HG03575 (cell line): ENCODE measurements at regions not wholly inside any gene's neighbourhood (a gene's known extent, or its start where the extent isn't known, plus 50 kb on each side); places are given as distances from the start of the nearest gene placed in this dataset.

Source experiments
- ATAC-seq: cut with Tn5 transposase; IDR thresholded peaks from one replicate; pipeline ENCODE4 v1.9.1; 2021; ENCODE audit not compliant: unreplicated experiment, insufficient number of reproducible peaks, low FRiP score; ENCODE audit errors: extremely low read depth

DNA sequence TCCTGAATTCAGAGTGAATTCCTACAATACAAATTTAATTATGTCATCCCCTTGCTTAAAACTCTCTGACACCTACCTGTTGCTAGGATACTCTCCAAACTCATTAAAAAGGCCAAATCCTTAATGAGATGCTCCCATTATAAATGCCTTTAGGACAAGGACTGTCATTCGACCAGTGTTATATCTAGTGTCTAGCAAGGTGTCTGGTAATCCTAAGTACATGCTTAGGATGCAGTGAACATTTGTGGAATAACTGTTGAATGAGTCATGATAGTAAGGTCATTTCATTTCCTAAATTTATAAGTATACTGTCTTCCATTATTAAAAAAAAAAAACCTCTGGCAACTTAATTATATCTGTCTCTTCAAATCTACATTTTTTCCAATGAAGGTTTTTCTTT, 588.9 kb upstream of the NRXN1 start:
- no peak for ATAC-seq

DNA sequence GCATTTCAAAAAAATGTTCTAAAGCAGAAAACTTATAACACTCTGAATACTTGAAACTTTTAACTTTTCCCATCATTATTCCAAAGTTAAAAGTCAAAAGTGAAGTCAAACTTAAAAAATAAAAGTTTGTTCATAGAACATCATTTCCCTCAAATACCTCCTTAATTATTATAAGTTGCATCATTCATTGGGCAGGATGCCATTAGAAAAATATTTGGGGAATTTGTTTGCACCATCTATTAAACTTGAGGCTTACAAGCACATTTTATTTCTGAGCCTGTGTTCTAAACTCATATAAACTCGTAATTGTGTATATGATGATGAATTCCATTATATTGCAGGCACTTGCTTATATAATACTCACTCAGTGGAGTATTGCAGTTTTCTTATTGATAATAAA, 588.0 kb upstream of the NRXN1 start:
- no peak for ATAC-seq

DNA sequence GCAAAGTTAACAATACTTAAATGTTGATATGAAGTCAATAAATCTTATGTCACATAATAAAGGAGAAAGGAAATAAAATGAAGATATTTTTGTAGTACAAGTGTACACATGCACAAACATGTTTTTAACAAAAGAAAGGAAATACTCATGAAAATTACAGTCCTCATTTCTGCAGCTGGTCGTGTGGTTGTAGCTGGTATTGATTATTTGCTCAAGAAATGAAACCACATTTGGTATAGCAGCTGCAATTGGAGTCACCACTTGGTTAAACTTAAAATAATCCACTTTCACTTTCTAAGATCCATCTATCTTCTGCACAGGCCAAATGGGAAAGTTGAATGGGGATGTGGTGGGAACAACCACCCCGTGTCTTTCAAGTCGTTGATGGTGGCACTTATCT, 580.5 kb upstream of the NRXN1 start:
- ATAC-seq: no peak

DNA sequence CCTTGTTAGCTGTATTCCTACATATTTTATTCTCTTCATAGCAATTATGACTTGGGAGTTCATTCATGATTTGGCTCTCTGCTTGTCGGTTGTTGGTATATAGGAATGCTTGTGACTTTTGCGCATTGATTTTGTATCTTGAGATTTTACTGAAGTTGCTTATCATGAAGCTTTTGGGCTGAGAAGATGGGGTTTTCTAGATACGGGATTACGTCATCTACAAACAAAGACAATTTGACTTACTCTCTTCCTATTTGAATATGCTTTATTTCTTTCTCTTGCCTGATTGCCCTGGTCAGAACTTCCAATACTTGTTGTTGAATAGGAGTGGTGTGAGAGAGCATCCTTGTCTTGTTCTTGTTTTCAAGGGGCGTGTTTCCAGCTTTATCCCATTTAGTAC, 569.8 kb upstream of the NRXN1 start:
- no peak for ATAC-seq

DNA sequence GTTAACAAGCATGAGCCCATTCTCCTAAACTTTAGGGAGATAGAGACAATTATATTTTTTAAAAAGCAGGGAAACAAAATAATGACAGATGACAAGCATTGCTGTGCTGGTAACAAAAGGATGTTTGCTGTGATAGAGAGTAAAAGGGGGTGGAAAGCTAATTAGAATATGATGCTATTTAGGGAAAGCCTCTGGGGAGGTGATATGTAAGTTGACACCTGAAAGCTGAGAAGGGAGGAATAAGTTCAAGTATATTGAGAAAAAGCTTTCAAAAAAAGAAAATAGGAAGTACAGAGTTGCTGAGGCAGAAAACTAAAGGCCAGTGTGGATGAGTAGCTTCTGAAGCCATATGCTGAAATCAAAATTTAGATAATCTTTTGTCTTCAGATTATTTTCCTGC, 565.2 kb upstream of the NRXN1 start:
- no peak for ATAC-seq

DNA sequence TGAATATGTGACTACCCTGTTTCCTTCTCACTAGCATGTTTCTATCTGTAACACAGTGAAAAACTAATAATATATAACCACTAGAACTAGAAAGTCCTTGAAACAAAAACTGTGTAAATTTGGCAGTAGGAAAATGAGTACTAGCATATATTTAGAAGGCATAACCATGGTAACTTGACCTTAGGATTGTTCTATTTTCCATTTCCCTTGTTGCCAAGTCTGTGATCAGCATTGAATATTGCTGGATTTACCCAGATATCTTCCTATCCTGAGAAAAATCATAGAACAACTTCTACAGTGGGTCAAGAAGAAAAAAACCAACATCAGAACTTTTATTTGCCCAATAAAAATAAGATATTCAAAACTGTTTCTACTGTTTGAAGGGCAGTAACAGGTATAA, 563.9 kb upstream of the NRXN1 start:
- ATAC-seq: no peak

DNA sequence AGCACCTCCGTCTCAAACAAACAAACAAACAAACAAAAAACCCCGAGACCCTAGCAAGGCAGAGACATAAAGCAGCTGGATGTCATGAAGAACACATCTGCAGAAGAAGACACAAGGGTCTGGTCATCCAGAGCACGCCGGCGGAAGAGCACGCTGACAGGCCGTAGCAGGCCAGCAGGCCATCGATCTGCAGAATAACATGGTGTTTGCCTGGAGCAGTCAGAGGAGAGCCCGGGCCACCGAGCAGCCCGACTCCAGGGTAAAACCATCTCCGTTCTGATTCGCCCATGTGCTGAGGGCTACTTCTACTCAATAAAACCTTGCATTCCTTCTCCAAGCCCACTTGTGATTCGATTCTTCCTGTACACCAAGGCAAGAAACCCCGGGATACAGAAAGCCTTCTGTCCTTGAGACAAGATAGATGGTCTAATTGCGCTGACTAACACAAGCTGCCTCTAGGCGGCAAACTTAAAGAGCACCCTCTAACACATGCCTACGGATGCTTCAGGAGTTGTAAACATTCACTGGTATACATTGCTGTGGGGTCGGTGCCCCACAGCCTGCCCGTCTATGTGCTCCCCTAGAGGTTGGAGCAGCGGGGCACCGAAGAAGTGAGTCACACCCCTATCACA, 549.8 kb upstream of the NRXN1 start:
- ATAC-seq: no peak

DNA sequence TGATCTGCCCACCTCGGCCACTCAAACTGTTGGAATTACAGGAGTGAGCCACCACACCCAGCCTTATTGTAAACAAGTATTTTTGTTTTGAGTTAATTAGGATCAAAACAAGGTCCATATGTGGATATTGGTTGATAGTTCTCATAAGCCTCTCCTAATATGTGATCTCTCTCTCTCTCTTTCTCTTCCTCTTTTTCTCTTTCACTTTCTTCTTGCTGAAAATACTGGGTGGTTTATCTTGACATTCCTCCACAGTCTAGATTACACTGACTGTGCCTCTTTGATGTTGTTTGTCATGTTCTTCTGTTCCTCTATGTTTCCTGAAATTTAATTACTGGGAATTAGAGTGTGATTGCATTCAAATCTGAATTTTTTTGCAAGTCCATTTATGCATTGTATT, 547.5 kb upstream of the NRXN1 start:
- no peak for ATAC-seq

DNA sequence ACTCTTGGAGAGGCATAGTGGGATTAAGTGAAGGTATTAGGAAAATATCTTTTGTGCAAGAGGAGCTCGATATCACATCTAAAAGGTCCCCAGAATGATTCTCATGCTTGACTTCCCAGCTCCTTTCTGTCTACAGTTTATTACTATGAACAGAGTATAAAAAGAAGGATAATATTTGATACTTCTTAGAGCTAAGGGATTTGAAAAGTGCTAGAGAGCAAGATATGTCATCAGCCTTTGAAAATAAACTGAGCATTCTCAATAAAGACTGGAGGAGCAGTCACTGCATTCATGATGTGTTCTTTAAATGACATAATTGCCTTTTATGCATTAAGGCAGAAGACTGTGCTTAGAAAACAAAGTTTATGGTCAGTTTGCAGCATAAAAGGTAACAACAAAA, 543.2 kb upstream of the NRXN1 start:
- ATAC-seq: no peak

DNA sequence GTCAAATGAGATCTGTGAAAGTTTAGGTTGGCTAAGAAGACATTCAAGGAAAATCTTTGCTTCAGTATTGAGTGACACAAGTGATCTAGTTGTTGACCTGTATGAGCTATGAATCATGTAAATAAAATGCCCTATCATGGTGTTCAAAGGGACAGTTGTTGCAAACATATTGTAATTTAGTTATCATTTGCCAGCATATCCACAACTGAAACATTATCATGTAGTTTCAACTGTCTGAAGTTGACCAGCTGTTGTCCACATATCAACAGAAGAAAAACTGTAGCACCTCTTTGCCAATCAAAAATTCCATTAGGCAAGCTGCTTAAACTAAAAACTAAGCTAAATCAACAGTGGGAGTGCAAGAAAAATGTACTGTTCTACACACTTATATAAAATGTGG, 527.1 kb upstream of the NRXN1 start:
- ATAC-seq: no peak

DNA sequence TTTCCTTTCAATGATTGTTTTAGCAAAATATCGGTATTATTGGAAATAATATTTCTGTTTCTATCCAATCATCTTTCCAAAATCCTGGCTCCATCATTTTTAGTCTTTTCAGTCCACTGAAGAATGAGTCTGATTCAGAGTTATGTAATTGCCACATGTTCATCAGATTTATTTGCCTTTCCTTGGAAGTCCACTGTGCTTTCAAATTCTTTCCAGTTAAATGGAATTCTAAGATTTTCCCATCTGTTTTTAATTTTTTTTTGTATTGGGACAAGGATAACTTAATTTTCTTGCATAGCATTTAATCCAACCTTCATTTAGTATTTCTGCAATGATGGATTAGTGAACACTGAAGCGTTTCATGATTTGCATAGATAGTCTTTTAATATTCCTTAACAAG, 521.5 kb upstream of the NRXN1 start:
- ATAC-seq: no peak

DNA sequence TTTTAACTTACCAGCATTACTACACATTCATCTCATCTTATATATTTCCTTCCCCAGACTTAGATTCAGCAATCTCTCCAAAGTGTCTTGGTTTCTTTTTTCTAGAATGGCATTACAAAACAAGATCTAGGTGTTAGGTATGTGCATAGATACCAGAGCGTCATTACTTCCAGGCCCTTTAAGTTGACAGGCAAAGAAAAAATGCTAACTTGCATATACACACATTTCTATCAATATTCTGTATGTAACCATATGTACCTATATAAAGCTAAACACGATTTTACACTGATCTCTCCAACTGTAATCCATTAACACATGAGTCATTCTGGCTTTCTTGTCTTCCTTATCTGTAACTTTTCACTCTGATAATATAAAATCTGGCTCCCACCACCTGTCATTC, 503.8 kb upstream of the NRXN1 start:
- ATAC-seq: no peak

DNA sequence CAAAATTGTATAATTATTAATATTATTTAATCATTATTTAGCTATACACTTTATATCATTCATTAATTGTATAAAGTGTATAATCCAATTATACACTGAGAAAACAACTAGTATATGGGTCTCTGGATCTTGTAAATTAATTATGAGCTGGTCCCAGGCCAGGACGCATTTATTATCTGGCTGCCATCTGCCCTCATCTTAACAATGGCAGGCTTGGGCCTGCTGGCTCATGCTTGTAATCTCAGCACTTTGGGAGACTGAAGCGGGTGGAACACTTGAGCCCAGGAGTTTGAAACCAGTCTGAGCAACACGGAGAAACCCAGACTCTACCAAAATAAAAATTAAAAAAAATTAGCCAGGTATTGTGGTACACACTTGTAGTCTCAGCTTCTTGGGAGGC, 502.2 kb upstream of the NRXN1 start:
- no peak for ATAC-seq

DNA sequence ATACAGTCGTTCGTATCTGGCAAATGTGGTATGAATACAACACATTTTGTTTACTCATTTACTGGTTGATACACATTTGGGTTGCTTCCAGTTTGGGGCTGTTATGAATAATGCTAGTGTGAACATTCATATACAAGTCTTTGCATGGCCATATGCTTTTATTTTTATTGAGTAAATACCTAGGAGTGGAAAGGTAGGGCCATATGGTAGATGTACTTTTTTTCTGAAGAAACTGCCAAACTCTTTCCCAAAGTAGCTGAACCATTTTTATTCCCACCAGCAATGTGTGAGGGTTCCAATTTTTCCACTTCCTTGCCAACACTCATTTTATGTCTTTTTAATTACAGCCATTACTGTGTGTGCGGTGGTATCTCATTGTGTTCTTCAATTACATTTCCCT, 496.2 kb upstream of the NRXN1 start:
- ATAC-seq: no peak

DNA sequence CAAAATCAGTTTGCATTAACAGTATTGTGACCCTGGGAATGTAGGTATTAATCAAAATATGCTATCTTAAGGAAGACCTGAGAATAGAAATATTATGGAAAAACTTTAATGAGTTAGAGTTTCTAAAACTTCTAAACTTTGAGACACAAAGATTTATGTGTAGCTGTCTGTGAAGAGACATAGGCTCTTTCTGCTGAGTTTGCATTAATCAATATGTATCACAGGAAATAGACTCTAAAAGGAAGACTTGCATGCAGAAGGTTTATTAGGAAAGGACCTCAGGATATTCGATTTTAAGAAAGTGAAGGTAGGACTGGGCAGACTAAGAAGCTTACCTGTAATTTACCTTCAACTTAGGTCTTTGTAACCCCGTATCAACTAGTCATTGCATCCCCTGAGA, 494.8 kb upstream of the NRXN1 start:
- no peak for ATAC-seq

DNA sequence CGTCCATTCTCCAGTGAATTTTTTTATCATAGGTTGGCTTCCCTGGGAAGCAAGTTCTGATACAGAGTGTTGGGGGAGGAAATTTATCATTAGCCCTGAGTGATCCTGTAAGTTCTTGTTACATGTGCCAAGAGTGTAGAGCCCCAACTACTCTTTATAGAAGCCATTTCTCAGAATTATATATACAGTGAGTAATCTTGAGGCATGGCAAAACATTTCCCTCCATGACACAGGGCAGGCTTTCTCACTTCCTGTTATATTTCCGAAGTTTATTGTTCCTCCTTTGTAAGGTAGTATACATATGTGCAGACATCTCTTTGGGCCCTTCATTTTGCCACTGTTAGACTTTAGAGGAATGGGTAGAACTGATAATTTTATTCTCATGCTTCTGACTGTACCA, 484.7 kb upstream of the NRXN1 start:
- no peak for ATAC-seq

DNA sequence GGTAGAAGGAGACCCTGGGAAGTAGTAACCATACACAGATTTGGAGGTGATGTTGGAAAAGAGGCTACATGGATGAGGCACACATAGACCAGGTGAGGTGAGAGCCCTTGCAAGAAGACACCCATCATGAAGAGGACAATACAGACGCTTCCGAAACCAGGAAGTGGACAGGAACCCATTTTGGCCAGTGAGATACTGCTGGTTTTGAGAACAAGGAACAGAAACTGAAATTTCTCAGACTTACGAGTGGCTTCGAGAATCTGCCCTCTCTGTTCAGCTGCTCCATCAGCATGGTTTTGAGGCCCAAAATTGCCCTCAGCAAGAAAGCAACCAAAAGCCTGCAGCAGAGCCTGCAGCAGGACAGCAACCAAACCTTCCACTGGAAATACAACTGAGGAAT, 479.1 kb upstream of the NRXN1 start:
- ATAC-seq: peak; percentile 75

DNA sequence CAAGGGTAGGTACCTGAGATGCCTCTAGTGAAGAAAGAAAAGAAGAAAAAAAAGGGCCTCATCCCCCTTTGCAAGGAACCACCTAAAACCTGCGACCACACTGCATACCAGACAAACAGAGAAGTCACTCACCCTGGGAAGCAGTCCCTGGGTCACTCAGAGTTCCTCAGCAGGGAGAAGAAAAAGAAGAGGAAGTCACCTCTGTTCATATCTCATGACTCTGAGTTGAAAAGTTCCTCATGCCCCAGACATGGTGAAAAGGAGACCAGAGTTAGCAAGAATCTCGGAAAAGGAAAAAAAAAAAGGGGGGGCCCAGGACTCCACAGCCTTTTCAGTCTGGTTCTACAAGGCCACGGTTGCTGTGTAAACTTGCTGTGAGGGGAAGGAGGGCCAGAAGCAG, 478.4 kb upstream of the NRXN1 start:
- ATAC-seq: no peak

DNA sequence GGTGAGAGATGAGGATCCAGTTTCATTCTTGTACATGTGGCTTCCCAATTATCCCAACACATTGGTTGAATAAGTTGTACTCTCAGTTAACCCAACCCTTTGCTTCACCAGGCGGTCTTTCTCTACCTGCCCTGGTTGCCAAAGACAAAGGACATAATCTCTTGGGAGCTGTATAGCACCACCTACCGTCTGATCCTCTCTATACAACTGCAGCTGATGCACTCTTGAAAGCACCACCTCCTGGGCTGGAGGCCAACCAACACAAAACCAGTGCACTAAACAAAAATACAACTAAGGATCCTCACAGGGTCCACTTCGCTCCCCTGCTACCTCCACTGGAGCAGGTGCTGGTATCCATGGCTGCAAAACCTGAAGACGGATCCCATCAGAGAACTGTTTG, 473.6 kb upstream of the NRXN1 start:
- no peak for ATAC-seq

DNA sequence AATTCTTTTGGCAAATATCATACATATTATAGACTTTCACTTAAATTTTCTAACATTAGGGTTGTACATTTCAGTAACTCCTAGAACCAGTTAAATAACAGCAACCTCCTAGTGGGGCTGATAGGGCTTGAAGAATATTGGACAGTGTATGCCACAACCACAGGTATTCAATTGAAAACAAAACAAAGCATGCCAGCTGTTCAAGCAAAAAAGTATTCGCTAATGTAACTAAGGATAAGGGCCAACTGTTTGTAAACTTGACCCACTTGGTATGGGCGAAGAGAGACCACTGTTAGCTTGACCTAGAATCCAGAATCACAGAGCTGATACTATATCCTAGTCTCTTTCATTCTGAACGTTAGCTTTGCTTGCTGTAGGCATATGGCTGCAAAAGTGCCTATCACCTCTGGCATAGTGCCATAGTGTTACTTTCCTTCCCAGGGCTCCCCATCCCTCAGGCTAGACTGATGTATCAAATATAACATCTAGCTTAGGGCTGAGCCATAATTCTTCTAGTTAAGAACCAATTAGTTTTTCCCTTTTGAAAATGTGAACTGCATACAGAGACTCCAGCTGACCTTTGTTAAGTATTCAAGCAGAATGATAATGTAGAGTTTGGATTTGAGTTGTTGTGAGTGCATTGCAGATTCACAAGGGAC, 458.8 kb upstream of the NRXN1 start:
- no peak for ATAC-seq

DNA sequence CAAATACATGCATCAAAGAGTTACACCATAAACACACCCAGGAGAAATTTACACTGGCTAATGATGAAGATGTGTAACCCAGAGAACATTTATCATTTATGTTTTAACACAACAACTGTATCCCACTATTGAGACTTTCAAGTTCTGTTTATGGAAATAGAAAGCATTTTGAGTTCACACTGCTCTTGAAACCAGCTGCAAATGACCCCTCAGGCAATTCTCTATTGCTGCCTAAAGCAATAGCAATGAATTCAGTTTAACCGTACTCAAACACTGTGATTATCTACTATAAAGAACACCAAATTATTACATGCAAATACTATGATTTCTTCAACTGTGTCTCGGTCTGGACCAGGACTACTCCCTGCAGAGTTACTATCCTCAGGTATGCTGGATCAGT, 452.7 kb upstream of the NRXN1 start:
- ATAC-seq: no peak
